Astrocyte (in vitro differentiated cells and primary cell): ENCODE measurements at regions not wholly inside any gene's neighbourhood (a gene's known extent, or its start where the extent isn't known, plus 50 kb on each side); places are given as distances from the start of the nearest gene placed in this dataset.

Source experiments
- EZH2 ChIP-seq: IDR thresholded peaks from 2 replicates; pipeline ENCODE4 v1.6.1; 2012; ENCODE audit warnings: mild to moderate bottlenecking, low read length, inconsistent platforms; ENCODE audit not compliant: insufficient read depth
- TF ChIP-seq, protein P1 (sequence below): IDR thresholded peaks from 2 replicates; pipeline ENCODE4 v1.5.1; 2011; ENCODE audit warnings: low read depth, mild to moderate bottlenecking, inconsistent platforms, low read length, moderate library complexity; ENCODE audit not compliant: insufficient read depth

DNA sequence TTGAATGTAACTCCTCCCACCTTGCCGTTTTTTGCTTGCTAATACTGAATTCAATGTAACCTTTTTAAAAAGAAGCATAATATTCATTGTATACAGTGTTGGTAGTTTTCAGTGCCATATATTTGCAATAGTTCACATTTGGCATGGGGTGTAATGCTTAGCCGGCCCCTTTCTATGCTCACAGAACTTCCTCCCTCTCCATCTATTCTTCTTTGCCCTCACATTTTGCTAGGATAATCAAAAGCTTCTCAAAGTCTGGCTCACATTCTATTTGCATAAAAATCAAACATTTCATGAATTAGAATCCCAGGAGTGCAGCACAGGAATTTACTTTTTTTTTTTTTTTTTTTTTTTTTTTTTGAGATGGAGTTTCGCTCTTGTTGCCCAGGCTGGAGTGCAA lies 226.3 kb upstream of the MPDZ start:
- TF ChIP-seq, protein P1, sequence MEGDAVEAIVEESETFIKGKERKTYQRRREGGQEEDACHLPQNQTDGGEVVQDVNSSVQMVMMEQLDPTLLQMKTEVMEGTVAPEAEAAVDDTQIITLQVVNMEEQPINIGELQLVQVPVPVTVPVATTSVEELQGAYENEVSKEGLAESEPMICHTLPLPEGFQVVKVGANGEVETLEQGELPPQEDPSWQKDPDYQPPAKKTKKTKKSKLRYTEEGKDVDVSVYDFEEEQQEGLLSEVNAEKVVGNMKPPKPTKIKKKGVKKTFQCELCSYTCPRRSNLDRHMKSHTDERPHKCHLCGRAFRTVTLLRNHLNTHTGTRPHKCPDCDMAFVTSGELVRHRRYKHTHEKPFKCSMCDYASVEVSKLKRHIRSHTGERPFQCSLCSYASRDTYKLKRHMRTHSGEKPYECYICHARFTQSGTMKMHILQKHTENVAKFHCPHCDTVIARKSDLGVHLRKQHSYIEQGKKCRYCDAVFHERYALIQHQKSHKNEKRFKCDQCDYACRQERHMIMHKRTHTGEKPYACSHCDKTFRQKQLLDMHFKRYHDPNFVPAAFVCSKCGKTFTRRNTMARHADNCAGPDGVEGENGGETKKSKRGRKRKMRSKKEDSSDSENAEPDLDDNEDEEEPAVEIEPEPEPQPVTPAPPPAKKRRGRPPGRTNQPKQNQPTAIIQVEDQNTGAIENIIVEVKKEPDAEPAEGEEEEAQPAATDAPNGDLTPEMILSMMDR: no peak
- no peak for TF ChIP-seq EZH2
